ENCODE measurements at regions not wholly inside any gene's neighbourhood (a gene's known extent, or its start where the extent isn't known, plus 50 kb on each side); places are given as distances from the start of the nearest gene placed in this dataset.

DNA sequence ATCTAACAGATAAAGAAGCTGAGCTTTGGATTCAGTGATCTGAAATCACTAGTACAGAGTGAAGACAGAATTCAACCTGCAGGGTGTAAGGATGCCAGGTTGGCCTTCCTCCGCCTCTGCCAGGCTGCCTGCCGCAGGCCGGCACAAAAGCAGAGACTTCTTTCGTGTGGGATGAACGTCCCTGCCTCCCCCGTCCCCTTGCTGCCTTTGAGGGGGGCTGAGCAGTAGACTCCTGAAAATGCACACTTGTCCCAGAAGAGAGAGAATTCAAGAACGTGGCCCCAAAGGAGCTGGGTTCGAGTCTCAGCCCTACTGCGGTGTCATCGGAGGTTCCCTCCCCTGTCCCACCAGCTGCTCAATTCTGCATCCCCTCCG is 154.3 kb downstream of the BCL11B start:
- ATAC-seq (no peak), DNase-seq (no peak)
- intact Hi-C loops (cut with micrococcal nuclease) = no loop called here

- ATAC-seq (no peak), DNase-seq (no peak)
- intact Hi-C loops (cut with micrococcal nuclease) = no loop called here
Observed at GRCh38 chr14:99118046-99118721, 153.8 kb downstream of the BCL11B start.

GRCh38 chr14:99118946-99119345 is 153.1 kb downstream of the BCL11B start:
- intact Hi-C loops (cut with micrococcal nuclease) = no loop called here
- ATAC-seq = no peak
- DNase-seq = no peak

Data from left ventricle myocardium superior (tissue), 1 donor.